DND-41 (cell line): ENCODE measurements at regions not wholly inside any gene's neighbourhood (a gene's known extent, or its start where the extent isn't known, plus 50 kb on each side); places are given as distances from the start of the nearest gene placed in this dataset.

Experiments
- CTCF ChIP-seq: IDR thresholded peaks from 2 replicates; pipeline ENCODE4 v1.5.1; 2012; ENCODE audit warnings: borderline replicate concordance, low read length, moderate library complexity, mild to moderate bottlenecking; ENCODE audit not compliant: poor library complexity, severe bottlenecking; ENCODE audit errors: extremely low read depth
- EZH2 ChIP-seq: IDR thresholded peaks from 3 replicates; pipeline ENCODE4 v1.6.1; 2012; ENCODE audit warnings: borderline replicate concordance, low read depth, mild to moderate bottlenecking, moderate library complexity, low read length, inconsistent platforms; ENCODE audit not compliant: severe bottlenecking

GRCh38 chr10:59434463-59435321 is 72.3 kb upstream of the FAM13C start:
- TF ChIP-seq CTCF (no peak), EZH2 (no peak)
